HCEC 1CT (cell line): ENCODE measurements at regions not wholly inside any gene's neighbourhood (a gene's known extent, or its start where the extent isn't known, plus 50 kb on each side); places are given as distances from the start of the nearest gene placed in this dataset.

Experiments used
- DNase-seq: peaks from one replicate; pipeline ENCODE4 v3.0.0-alpha.2; 2017

DNA sequence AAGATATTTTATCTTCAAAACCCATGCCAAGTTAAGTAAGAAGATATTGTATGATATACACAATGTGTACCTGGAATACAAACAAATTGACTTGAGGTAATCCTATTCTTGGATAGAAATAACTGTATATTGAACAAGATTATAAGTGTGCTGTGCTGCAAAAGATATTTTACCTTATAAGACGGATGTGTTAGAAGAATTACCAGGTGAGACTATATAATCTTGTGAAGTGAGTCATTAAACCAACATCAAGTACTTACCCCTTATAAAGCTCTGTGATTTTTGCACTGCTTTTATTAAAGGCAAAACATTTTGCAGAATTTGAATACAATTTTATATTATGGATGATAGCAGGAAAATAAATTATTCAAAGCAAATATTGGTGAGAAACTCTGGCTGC lies 570.0 kb downstream of the MMUT start:
- DNase-seq: no peak

DNA sequence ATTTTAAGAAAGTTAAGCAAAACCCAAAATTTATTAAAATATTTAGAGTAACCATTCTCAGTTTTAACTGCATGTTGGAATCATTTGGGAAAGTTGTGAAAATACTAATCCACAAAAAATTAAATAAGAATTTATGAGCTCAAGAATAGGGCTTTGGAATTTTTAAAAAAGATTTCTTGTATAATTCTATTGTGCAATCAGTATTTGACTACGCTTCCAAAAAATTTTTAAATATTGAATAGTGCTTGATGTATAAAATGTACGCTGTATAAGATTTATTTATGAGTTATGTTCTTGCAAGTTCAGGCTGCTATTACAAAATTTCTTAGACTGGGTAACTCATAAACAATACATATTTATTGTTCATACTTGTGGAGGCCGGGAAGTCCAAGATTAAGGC lies 571.7 kb downstream of the MMUT start:
- DNase-seq: no peak

GRCh38 chr6:48889429-48889828 lies 573.6 kb downstream of the MMUT start:
- DNase-seq: no peak

DNA sequence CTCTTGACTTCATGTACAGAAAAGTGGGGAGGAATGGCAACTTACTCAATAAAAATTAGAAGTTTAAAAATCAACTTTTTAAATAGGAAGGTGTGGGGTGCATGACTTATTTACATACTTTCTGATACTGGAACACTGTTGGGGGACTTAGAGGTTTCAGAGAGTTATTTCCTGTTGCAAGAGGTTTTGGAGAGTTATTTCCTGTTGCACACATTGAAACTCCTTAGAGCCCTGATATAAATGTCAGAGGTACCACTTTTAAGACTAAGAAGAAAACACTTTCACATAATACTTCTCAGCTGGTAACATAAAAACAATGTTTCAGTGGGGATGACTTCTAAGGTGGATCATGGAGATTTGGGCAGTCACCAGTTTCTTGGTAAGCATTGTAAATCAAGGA lies 579.9 kb downstream of the MMUT start:
- DNase-seq: peak; percentile 44

DNA sequence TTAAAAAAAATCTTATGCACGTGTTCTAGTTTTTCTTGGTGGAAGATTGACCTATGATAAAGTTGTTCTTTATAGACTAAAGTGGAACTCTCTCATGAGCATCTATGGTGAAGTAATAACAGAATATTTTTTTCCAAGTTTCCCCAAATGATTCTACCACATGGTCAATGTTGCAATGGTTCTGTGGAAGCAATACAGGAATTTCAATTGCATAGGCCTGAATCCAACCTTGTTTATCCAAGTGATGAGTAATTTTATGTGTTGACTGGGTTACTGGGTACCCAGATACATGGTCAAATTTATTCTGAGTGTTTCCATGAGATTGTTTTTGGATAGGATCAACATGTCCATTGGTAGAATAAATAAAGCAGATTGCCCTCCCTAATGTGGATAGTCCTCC lies 581.5 kb downstream of the MMUT start:
- peak; percentile 15 for DNase-seq

GRCh38 chr6:48869595-48869994 lies 593.5 kb downstream of the MMUT start:
- no peak for DNase-seq

DNA sequence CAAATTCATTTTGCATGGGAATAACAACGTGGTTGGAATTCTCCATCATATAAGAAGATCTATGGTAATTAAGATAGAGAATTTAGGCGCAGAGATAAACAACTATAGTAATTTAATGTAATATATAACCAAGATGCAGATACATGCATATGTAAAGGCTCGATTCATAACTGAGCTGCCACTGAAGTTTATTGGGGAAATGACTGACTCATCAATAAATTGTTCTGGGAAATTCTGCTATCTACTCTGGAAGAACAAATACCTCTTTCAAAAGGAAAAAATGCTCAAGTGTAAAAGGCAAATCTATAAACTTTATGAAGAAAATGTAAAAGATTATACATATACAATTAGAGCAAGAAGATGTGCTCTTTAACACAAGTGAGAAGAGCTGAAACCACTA lies 596.4 kb downstream of the MMUT start:
- no peak for DNase-seq

GRCh38 chr6:48860175-48860574 lies 602.9 kb downstream of the MMUT start:
- DNase-seq: no peak

- no peak for DNase-seq
Measured at GRCh38 chr6:48859562-48860123, 603.4 kb downstream of the MMUT start.

DNA sequence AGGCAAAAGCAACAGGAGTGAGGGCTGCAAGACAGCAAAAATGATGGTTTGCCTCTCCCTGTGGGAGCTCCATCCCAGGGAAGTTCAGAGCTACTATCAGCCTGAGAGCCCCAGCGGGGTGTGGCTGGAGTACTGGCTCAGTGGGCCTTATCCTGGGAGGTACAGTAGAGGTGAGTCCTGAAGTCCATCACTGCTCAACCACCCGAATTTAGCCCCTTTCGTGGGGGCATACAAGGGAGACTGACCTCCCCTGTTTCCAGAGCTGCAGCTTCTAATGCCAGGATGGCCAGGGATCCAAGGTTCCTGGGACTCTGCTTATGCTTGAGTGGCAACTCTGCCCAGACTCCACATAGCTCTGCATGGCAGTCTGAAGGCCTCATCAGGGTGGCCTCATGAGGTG lies 617.8 kb downstream of the MMUT start:
- no peak for DNase-seq

GRCh38 chr6:48844696-48845095 lies 618.4 kb downstream of the MMUT start:
- no peak for DNase-seq

GRCh38 chr6:48840896-48841295 lies 622.2 kb downstream of the MMUT start:
- no peak for DNase-seq

DNA sequence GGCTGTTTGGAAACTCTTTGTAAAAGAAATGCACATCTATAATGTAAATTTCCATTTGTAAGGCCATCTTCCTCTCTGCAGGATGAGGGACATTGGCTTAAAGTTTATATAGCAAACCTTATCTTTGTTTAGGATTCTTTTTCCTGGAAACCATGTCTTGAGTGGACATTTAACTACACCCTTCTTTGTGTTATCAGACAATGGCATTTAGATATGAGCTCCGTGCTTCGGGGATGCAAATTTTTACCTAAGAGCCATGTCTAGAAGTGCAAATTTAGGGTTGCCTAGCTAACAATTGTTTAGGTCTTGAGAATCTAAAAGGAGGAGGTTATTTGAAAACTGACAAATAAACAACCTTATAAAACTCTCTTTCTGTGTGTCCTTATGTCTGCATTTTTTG lies 623.8 kb downstream of the MMUT start:
- DNase-seq: no peak

- no peak for DNase-seq
Measured at GRCh38 chr6:48837744-48838143, 625.3 kb downstream of the MMUT start.

DNA sequence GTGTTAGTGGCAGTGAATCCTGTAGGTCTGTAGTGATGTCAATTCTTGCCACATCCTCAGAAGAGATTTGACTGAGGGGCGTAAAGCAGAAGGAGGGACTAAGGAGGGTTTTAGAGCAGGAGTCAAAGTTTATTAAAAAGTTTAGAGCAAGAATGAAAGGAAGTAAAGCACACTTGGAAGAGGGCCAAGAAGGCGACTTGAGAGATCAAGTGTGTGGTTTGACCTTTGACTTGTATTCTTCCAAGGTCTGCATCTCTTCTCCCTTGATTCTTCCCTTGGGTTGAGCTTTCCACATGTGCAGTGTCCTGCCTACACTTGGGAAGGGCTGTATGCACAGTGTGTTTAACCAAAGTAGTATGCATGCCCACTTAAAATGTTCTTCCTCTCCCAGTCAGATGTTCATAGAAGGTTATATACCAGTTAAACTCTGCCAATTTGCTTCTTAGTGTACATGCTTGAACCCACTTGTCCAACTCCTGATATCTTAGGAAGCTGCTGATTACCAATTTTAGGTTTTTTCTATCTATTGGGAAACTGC lies 627.6 kb downstream of the MMUT start:
- DNase-seq: peak; percentile 40

DNA sequence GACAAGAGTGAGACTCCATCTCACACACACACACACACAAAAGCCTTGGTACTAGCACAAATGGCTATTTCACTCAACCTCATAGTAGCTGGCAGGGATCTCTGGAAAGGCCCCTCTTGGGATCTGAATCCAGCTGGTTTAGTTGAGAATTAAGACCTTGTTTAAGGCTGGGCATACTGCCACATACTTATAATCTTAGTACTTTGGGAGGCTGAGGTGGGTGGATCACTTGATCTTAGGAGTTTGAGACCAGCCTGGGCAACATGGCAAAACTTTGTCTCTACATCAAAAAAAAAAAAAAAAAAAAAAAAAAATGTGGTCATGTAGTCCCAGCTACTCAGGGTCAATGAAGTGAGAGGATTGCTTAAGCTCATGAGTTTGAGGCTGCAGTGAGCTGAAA lies 628.3 kb downstream of the MMUT start:
- DNase-seq: peak; percentile 36

DNA sequence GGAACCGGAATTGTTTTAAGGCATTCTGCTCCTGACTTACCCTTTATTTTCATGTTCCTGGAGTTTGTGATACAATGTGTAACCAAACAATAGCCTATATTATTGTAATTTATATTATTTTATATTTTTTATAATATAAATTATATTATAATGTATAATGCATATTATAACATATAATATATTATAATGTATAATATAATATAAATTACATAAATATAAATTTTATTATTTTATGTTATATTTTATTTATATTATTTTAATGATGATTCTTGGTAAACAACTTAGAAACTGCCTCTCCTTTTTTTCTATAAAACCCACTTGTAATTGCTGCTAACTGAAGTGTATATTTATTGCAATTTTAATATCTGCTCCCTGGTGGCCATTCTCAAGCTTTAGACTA lies 629.1 kb downstream of the MMUT start:
- no peak for DNase-seq

DNA sequence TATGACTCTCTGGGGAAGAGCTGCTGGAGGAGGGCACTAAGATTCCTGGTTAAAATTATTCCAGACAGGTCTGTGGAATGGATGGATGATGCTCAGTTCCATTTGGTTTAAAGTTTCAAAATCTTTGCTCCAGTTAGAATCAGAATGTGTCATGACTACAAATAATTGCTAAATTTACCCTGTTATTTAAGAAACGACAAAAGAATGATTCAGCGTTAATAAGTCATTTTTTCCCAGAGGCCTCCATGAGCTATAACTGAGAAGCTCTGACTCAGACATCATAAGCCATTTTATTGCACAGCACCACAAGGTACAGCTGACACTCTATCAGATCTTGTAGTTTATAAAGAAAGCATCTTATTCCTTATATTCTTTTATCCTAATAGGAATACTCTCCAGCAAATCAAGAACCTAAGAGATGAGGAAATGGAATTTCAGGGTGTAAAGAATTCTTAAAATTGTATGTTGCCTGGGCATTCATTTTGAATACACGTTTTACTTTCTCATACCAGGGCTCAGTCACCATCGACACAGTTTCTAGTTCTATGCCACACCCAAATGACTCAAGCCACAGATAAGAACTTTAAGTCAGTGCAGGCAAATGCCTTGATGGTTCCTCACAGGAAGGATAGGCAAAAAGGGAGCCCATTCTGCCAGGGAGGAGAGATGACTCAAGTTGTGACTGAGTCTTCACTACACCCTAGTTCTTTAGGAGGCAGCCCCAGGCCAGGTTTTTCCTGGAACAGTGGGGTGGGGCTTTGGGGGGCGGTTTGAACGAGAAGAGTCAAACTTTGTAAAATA lies 636.0 kb downstream of the MMUT start:
- peak; percentile 99 for DNase-seq

- peak; percentile 81 for DNase-seq
Measured at GRCh38 chr6:48826152-48826515, 636.9 kb downstream of the MMUT start.

DNA sequence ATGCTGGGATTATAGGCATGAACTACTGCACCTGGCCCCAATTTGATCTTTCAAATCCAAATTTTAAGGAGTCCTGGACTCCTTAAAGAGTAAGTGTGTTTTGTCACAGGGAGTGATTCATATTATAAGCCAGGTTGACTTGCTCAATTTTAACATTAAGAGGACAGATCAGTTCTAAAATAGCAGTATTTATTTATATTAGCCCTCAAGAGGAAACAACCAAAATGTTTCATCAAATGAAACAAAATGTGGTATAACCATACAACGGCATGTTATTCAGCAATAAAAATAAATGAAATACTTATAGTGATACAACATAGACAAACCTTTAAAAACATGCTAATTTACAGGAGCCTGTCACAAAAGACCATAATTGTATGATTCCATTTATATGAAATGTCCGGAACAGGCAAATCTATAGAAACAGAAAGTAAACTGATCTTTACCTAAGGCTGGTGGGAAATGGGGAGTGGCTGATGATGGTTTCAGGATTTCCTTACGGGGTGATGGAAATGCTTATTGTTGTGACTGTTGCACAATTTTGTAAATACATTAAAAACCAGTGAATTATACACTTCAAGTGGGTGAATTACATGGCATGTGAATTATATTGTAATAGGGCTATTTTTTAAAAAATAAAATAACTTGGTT lies 637.4 kb downstream of the MMUT start:
- DNase-seq: peak; percentile 76

GRCh38 chr6:48818052-48818412 lies 645.0 kb downstream of the MMUT start:
- DNase-seq: peak; percentile 34

DNA sequence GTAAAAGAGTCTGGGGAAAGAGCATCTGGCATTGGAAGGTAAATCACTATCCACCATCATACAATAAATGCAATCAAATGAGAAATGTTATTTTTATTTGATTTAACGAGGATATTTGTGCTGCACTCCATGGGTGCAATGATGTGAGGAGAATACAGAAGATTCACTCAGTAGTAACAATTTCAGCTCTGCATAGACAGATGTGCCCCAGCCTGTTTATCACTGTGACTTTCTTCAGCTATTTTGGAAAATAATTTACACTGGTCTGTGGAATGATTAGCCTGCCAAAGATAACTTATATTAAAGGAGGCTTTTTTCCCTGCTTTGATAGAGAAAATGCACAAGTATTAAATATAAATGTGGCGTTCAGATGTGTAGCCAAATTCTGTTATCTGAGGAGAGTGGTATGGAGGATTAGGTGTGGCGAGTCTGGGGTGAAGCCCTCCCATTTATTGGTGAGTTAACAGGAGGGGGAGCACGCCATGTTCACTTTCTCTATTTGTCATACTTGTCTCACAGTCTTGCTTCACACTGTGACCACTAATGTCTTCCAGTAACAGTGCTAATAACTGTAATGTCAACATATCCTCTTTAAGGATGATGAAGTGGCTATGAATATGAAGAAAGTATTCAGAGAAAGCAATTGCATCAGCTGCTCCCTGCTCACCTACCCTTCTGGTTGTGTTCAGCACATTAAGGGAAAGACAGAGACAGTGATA lies 645.6 kb downstream of the MMUT start:
- peak; percentile 81 for DNase-seq

DNA sequence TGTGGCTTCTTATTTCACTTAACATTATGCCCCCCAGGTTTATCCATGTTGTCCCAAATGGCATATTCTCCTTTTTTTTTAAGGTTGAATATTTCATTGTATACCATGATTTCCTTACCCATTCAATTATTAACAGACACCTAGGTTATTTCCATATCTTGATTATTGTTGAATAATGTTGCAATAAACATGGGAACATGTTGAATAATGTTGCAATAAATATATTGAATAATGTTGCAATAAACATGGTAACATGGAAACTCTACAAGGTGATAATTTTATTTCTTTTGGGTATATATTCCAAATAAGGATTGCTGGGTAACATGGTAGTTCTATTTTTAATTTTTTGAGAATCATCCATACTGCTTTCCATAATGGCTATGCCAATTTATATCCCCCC lies 648.1 kb downstream of the MMUT start:
- DNase-seq: no peak

DNA sequence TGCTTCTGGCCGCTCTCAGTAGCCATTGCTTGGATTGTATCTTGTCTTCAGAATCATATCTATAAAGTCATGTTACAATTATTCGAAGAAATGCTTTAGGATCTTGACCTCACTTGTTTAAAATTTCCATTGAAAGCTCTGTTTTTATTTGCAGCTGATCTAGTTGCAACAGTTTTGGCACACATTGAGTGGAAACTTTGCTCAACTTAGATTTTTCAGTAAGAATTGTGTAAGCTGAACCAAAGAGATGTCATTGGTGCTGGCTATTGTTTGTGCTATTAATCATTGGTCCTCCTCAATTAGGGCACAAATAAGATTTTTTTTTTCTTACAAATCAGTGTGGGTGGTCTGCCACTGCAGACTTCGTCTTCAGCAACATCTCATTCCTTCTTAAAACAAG lies 649.2 kb downstream of the MMUT start:
- DNase-seq: no peak
